HepG2 (cell line): ENCODE measurements at regions not wholly inside any gene's neighbourhood (a gene's known extent, or its start where the extent isn't known, plus 50 kb on each side); places are given as distances from the start of the nearest gene placed in this dataset.

Source experiments
- ATAC-seq: fragments of 200-7000 bp; cut with Tn5 transposase; 3 replicates; pipeline ENCODE4 v1.9.1; 2020; ENCODE audit warnings: mild to moderate bottlenecking, moderate library complexity
- BruUV-seq: library from RNA; stranded (reverse); fragments of 400-500 nt; replicated peaks from 2 replicates; lab custom pipeline; 2021; lab: Mats Ljungman, UMichigan
- CTCF ChIA-PET: fragments of 300-600 bp; formaldehyde crosslinking; extraction: SDS; loops from one replicate; lab custom pipeline; 2021; ENCODE audit warnings: low total read pairs, inconsistent platforms, low intra/inter-chr PET ratio; lab: Yijun Ruan, JAX
- POLR2A ChIA-PET: fragments of 350-600 bp; sonication (Branson Sonifier 250); formaldehyde crosslinking; loops from one replicate; lab custom pipeline; 2020; ENCODE audit warnings: antibody characterized with exemption, inconsistent platforms; lab: Yijun Ruan, JAX
- DNase-seq: peaks from one replicate; pipeline ENCODE4 v3.0.0-alpha.2; 2015; ENCODE audit warnings: low spot score
- FAIRE-seq: peaks from 3 replicates; lab custom pipeline; 2011; peaks lifted over from hg19 to GRCh38; lab: Jason Lieb, UNC
- H2AFZ ChIP-seq: one replicate; pipeline ENCODE4 v1.6.1; 2011; ENCODE audit warnings: low read length, inconsistent platforms
- H3K27ac ChIP-seq: fragments of 300-600 bp; 3 replicates; pipeline ENCODE4 v1.8.0; 2011; ENCODE audit warnings: mixed run types, mild to moderate bottlenecking, mixed read lengths, low read length, inconsistent platforms; ENCODE audit not compliant: insufficient read depth; ENCODE audit errors: extremely low read length
- H3K27me3 ChIP-seq, 2 experiments: fragments of 200-600 bp in 1 of 2; 2 replicates in 1 of 2; 3 replicates in 1 of 2; pipeline versions ENCODE4 v1.6.0 to v1.8.0; 2011; ENCODE audit warnings: low read length in 2 of 2, mild to moderate bottlenecking in 2 of 2, moderate library complexity in 2 of 2, inconsistent platforms in 1 of 2; ENCODE audit not compliant: insufficient read depth in 2 of 2, control insufficient read depth in 1 of 2
- H3K36me3 ChIP-seq, 2 experiments: fragments of 200-600 bp in 1 of 2; replicated peaks in 1 of 2; 2 replicates in 1 of 2; 3 replicates in 1 of 2; pipeline versions ENCODE4 v1.5.1 to v1.8.0; 2011; ENCODE audit warnings: low read length in 2 of 2, inconsistent platforms in 1 of 2; ENCODE audit not compliant: insufficient read depth in 2 of 2, control insufficient read depth in 1 of 2
- H3K4me1 ChIP-seq: 2 replicates; pipeline ENCODE4 v1.5.1; 2012; ENCODE audit warnings: low read length, inconsistent platforms; ENCODE audit not compliant: insufficient read depth
- H3K4me2 ChIP-seq: 2 replicates; pipeline ENCODE4 v1.6.0; 2011; ENCODE audit warnings: low read depth, low read length, inconsistent platforms
- H3K4me3 ChIP-seq, 3 experiments: fragments of 200-600 bp in 1 of 3; sonication (generic), shearing (Covaris generic) in 1 of 3; replicated peaks in 1 of 3; 2 replicates each; pipeline ENCODE4 v1.5.1; 2011 to 2016; ENCODE audit warnings: low read length in 3 of 3, inconsistent platforms in 2 of 3, low read depth in 2 of 3, mild to moderate bottlenecking in 2 of 3, control low read depth in 1 of 3, mixed read lengths in 1 of 3; ENCODE audit not compliant: insufficient read depth in 1 of 3
- H3K79me2 ChIP-seq: one replicate; pipeline ENCODE4 v1.6.1; 2011; ENCODE audit warnings: low read length, inconsistent platforms; ENCODE audit not compliant: insufficient read depth
- H3K9ac ChIP-seq: 2 replicates; pipeline ENCODE4 v1.6.0; 2011; ENCODE audit warnings: mild to moderate bottlenecking, low read depth, low read length, inconsistent platforms; ENCODE audit not compliant: insufficient read depth
- H3K9me3 ChIP-seq: 2 replicates; pipeline ENCODE4 v1.5.1; 2012; ENCODE audit warnings: mild to moderate bottlenecking, low read length
- H4K20me1 ChIP-seq: 2 replicates; pipeline ENCODE4 v1.6.0; 2011; ENCODE audit warnings: inconsistent platforms, mild to moderate bottlenecking, low read length, moderate library complexity; ENCODE audit not compliant: insufficient read depth
- GTF3A ChIP-seq: sonication (generic); formaldehyde crosslinking; conservative IDR thresholded peaks from 2 replicates; pipeline ENCODE4 v1.4.0; 2020; ENCODE audit warnings: mild to moderate bottlenecking, missing genetic modification reagents
- MBNL3 ChIP-seq: fragments of 250-450 bp; sonication (Bioruptor Pico); conservative IDR thresholded peaks from 2 replicates; pipeline ENCODE4 v1.8.0; 2022; ENCODE audit warnings: mild to moderate bottlenecking, inconsistent platforms
- NCOR1 ChIP-seq: fragments of 200-600 bp; sonication (generic); IDR thresholded peaks from 2 replicates; pipeline ENCODE4 v1.7.0; 2017; ENCODE audit warnings: antibody characterized with exemption, low read length, borderline replicate concordance
- NR1H2 ChIP-seq: sonication (generic); formaldehyde crosslinking; IDR thresholded peaks from 2 replicates; pipeline ENCODE4 v1.8.1; 2022; ENCODE audit warnings: low read depth, missing genetic modification reagents, borderline replicate concordance
- ZNF567 ChIP-seq: sonication (generic); formaldehyde crosslinking; IDR thresholded peaks from 2 replicates; pipeline ENCODE4 v1.8.1; 2023; ENCODE audit warnings: mild to moderate bottlenecking, missing genetic modification reagents, borderline replicate concordance
- ZNF782 ChIP-seq: sonication (generic); formaldehyde crosslinking; IDR thresholded peaks from 2 replicates; pipeline ENCODE4 v1.4.0; 2020; ENCODE audit warnings: missing genetic modification reagents, mild to moderate bottlenecking, borderline replicate concordance
- WGBS: methylation state at CpG from one replicate; pipeline ENCODE4 v1.1.6; 2017; ENCODE audit warnings: low lambda C conversion rate; 5-methylcytosine and 5-hydroxymethylcytosine counted together
- in situ Hi-C: cut with HindIII; loops from 2 replicates; pipeline ENCODE4 v1.10.0; 2017; ENCODE audit warnings: low pct_unique_long_range_greater_than_20kb; ENCODE audit not compliant: extremely low pct_ligation_motif_present
- intact Hi-C: fragments of 100-400 bp; cut with micrococcal nuclease; formaldehyde crosslinking; loops from one replicate; pipeline ENCODE4 v1.10.0; 2022; ENCODE audit not compliant: unreplicated experiment
- TF ChIP-seq, protein P1 (sequence below): sonication (generic); formaldehyde crosslinking; IDR thresholded peaks from 2 replicates; pipeline ENCODE4 v1.4.0; 2020; ENCODE audit warnings: missing genetic modification reagents, borderline replicate concordance
- TF ChIP-seq, protein P2 (sequence below): sonication (generic); formaldehyde crosslinking; IDR thresholded peaks from 2 replicates; pipeline ENCODE4 v1.4.0; 2020; ENCODE audit warnings: mild to moderate bottlenecking, missing genetic modification reagents
- TF ChIP-seq, protein P3 (sequence below): conservative IDR thresholded peaks from 2 replicates; pipeline ENCODE4 v1.6.1; 2018; ENCODE audit warnings: missing genetic modification reagents

DNA sequence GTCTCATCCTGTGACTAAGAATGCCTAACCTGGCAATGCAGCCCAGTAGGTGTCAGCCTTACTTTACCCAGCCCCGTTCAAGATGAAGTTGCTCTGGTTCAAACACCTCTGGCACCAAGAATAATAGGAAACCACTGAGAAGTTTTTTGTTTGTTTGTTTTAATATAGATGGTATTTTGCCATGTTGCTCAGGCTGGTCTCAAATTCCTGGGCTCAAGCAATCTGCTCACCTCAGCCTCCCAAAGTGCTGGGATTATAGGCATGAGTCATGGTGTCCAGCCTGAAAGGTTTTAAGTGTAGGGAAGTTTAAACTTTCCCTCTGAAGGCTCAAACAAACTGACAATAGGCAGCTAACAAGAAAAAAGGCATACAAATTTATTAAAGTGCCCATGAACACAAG lies 51.2 kb upstream of the ABCC4 start (continued):
- TF ChIP-seq MBNL3 (CRISPR knock-in tag) (no peak), ZNF782 (no peak)
- TF ChIP-seq, all 625 proteins: peak for 0

DNA sequence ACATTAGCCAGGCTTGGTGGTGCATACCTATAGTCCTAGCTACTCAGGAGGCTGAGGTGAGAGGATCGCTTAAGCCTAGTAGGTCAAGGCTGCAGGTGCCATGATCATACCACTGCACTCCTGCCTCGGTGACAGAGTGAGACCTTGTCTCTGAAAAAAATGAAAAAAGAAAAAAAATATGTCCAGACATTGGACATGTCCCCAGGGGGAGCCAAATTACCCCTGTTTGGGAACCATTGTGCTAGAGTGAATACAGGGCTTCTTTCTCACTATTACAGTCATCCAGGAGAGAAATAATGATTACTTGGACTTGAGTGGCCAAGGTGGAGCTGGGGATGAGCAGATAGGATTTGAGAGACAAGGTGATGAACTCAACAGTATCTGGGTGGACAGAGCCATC lies 52.9 kb upstream of the ABCC4 start:
- H3K9me3 ChIP-seq = no peaks in the 10 kb centered on the region
- no peak overlapping the region for H3K27ac ChIP-seq
- ATAC-seq (no peak), DNase-seq (no peak)
- 38% methylated on average over 2 of the region's 2 CpGs for WGBS
- peaks cover 12% of the 10 kb centered on the region for H3K4me1 ChIP-seq
- in situ Hi-C loops (no loop called here), intact Hi-C loops (no loop called here)
- H3K27me3 ChIP-seq = no peaks in the 10 kb centered on the region; a peak in 1 of 5 replicates
- no peaks in the 10 kb centered on the region for H3K79me2 ChIP-seq
- H3K9ac ChIP-seq = no peak overlapping the region
- H3K4me3 ChIP-seq = no peak overlapping the region
- H3K36me3 ChIP-seq = no peaks in the 10 kb centered on the region
- no peaks in the 10 kb centered on the region for H4K20me1 ChIP-seq
- BruUV-seq = no TSS peak
- CTCF ChIA-PET = no interaction called here
- POLR2A ChIA-PET = no interaction called here
- H2AFZ ChIP-seq = no peak overlapping the region
- no peak overlapping the region for H3K4me2 ChIP-seq
- TF ChIP-seq NR1H2 = no peak
- TF ChIP-seq, protein P1, sequence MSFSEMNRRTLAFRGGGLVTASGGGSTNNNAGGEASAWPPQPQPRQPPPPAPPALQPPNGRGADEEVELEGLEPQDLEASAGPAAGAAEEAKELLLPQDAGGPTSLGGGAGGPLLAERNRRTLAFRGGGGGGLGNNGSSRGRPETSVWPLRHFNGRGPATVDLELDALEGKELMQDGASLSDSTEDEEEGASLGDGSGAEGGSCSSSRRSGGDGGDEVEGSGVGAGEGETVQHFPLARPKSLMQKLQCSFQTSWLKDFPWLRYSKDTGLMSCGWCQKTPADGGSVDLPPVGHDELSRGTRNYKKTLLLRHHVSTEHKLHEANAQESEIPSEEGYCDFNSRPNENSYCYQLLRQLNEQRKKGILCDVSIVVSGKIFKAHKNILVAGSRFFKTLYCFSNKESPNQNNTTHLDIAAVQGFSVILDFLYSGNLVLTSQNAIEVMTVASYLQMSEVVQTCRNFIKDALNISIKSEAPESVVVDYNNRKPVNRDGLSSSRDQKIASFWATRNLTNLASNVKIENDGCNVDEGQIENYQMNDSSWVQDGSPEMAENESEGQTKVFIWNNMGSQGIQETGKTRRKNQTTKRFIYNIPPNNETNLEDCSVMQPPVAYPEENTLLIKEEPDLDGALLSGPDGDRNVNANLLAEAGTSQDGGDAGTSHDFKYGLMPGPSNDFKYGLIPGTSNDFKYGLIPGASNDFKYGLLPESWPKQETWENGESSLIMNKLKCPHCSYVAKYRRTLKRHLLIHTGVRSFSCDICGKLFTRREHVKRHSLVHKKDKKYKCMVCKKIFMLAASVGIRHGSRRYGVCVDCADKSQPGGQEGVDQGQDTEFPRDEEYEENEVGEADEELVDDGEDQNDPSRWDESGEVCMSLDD = no peak
- TF ChIP-seq GTF3A (CRISPR knock-in tag) = no peak
- TF ChIP-seq, protein P2, sequence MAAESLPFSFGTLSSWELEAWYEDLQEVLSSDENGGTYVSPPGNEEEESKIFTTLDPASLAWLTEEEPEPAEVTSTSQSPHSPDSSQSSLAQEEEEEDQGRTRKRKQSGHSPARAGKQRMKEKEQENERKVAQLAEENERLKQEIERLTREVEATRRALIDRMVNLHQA (CRISPR knock-in tag) = no peak
- no peak for TF ChIP-seq ZNF567 (CRISPR knock-in tag)
- TF ChIP-seq NCOR1 = no peak
- TF ChIP-seq, protein P3, sequence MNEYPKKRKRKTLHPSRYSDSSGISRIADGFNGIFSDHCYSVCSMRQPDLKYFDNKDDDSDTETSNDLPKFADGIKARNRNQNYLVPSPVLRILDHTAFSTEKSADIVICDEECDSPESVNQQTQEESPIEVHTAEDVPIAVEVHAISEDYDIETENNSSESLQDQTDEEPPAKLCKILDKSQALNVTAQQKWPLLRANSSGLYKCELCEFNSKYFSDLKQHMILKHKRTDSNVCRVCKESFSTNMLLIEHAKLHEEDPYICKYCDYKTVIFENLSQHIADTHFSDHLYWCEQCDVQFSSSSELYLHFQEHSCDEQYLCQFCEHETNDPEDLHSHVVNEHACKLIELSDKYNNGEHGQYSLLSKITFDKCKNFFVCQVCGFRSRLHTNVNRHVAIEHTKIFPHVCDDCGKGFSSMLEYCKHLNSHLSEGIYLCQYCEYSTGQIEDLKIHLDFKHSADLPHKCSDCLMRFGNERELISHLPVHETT (CRISPR knock-in tag) = no peak
- TF ChIP-seq, all 625 proteins: peak for 0
- no peak for FAIRE-seq
